Neural cell (in vitro differentiated cells): ENCODE measurements at regions not wholly inside any gene's neighbourhood (a gene's known extent, or its start where the extent isn't known, plus 50 kb on each side); places are given as distances from the start of the nearest gene placed in this dataset.

Experiments
- EZH2 ChIP-seq: fragments of 200-600, 300-800 bp; shearing (Covaris generic), sonication (generic); IDR thresholded peaks from 2 replicates; pipeline ENCODE4 v1.6.1; 2014; ENCODE audit warnings: antibody characterized with exemption, low read length, borderline replicate concordance, mild to moderate bottlenecking; ENCODE audit not compliant: insufficient read depth, poor library complexity, severe bottlenecking
- MXI1 ChIP-seq: fragments of 450-650 bp; conservative IDR thresholded peaks from 2 replicates; pipeline ENCODE4 v1.6.1; 2014; ENCODE audit warnings: antibody characterized with exemption, mild to moderate bottlenecking; ENCODE audit not compliant: poor library complexity, severe bottlenecking
- POLR2AphosphoS5 ChIP-seq: IDR thresholded peaks from 2 replicates; pipeline ENCODE4 v1.6.1; 2012
- RAD21 ChIP-seq: fragments of 450-650 bp; conservative IDR thresholded peaks from 2 replicates; pipeline ENCODE4 v1.6.1; 2014; ENCODE audit warnings: antibody characterized with exemption, mild to moderate bottlenecking, moderate library complexity
- SMC3 ChIP-seq: fragments of 450-650 bp; conservative IDR thresholded peaks from 2 replicates; pipeline ENCODE4 v1.6.1; 2014; ENCODE audit warnings: antibody characterized with exemption, mild to moderate bottlenecking, moderate library complexity; ENCODE audit not compliant: poor library complexity
- TF ChIP-seq, protein P1 (sequence below): fragments of 450-650 bp; IDR thresholded peaks from 2 replicates; pipeline ENCODE4 v1.5.1; 2014; ENCODE audit warnings: antibody characterized with exemption, mild to moderate bottlenecking, moderate library complexity; ENCODE audit not compliant: poor library complexity, severe bottlenecking

DNA sequence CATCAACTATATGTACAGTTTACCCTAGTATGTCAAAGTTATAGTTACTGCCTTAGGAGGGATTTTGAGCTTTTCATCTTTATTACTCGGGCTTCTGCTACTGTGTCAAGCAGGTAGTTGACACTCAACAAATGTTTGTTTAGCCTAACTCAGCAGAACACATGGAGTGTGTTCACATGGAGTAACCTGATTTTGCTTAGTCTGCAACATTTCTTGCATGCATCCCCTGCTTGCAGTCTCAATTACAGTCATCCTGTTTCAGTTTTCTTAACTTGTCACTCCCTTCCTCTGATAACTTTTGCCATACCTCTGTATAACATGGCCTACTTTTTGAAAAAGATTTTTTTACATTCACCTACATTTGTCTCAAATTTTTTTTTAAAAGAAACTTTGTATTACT is 135.5 kb downstream of the NMUR2 start:
- TF ChIP-seq, protein P1, sequence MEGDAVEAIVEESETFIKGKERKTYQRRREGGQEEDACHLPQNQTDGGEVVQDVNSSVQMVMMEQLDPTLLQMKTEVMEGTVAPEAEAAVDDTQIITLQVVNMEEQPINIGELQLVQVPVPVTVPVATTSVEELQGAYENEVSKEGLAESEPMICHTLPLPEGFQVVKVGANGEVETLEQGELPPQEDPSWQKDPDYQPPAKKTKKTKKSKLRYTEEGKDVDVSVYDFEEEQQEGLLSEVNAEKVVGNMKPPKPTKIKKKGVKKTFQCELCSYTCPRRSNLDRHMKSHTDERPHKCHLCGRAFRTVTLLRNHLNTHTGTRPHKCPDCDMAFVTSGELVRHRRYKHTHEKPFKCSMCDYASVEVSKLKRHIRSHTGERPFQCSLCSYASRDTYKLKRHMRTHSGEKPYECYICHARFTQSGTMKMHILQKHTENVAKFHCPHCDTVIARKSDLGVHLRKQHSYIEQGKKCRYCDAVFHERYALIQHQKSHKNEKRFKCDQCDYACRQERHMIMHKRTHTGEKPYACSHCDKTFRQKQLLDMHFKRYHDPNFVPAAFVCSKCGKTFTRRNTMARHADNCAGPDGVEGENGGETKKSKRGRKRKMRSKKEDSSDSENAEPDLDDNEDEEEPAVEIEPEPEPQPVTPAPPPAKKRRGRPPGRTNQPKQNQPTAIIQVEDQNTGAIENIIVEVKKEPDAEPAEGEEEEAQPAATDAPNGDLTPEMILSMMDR = no peak
- TF ChIP-seq POLR2AphosphoS5 (no peak), EZH2 (no peak), SMC3 (no peak), RAD21 (no peak), MXI1 (no peak)
